ENCODE measurements at regions not wholly inside any gene's neighbourhood (a gene's known extent, or its start where the extent isn't known, plus 50 kb on each side); places are given as distances from the start of the nearest gene placed in this dataset.

DNA sequence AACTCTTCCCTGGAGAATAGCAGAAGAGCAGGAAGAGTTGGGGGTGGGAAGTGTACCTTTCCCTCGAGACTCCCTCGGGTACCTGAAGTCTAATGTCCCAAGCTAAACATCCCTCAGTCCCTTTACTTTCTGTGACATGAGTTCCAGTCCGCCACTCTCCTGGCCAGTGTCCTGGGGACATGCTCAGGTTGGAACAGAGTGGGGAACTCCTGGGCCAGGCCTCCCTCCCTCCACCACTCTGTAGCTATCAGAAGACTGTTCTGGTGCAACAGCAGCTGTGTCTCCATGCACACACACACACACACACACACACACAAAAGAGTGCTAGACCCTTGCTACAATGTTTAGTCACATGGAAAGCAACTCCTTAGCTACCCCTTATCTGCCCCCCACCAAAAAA is 155.0 kb upstream of the HES1 start (continued):
- TF ChIP-seq SRF (IDR thresholded peaks at IDR 0.05; ENCODE audit: low read depth) (no peak), EZH2 (IDR thresholded peaks at IDR 0.05) (no peak)

DNA sequence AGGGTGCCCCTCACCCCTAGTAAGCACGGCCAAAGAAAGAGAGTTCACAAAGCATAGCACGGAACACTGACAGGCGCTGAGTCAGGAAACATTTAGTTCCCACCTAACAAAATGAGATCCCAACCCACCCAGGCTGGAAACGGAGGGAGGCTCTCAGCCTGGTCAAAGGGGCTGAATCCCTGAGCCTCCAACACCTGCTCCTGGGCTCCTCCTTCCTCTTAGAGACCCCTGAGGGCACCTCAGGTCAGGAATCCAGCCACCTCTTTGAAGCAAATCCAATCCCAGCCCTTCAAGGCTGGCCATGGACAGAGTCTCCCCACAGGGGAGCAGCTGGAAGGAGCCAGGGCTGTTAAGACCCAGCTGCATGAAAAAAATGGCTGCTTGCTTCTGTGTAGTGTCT is 154.4 kb upstream of the HES1 start:
- ChIA-PET POLR2A (no interaction called here), CTCF (no interaction called here), RAD21 (ENCODE audit: low non-redundant PET in 1 of 2, low total read pairs in 2 of 2, uncharacterized antibody in 2 of 2, unreplicated experiment in 2 of 2) (no interaction called here)
- Histone ChIP-seq H3K4me1 (ENCODE audit: control insufficient read depth in 1 of 2, insufficient read depth in 2 of 2, low read length in 2 of 2) (no peaks in the 10 kb centered on the region), H3K9me3 (ENCODE audit: control insufficient read depth in 1 of 2, insufficient read depth in 1 of 2, low read depth in 1 of 2, low read length in 2 of 2) (no peaks in the 10 kb centered on the region), H3K36me3 (ENCODE audit: control insufficient read depth in 1 of 2, insufficient read depth in 2 of 2, low read length in 2 of 2) (no peaks in the 10 kb centered on the region), H4K20me1 (ENCODE audit: insufficient read depth) (no peaks in the 10 kb centered on the region), H3K79me2 (ENCODE audit: insufficient read depth, low read length) (no peaks in the 10 kb centered on the region), H3K9me2 (ENCODE audit: insufficient read depth) (no peaks in the 10 kb centered on the region), H3K27ac (ENCODE audit: low read depth, low read length) (no peak overlapping the region), H3K4me2 (ENCODE audit: low read length) (no peak overlapping the region), H3K4me3 (replicated peaks in 1 of 2; ENCODE audit: low read depth in 1 of 2, low read length in 2 of 2) (no peak overlapping the region), H3K27me3 (ENCODE audit: insufficient read depth, low read length) (no peaks in the 10 kb centered on the region), H3K9ac (ENCODE audit: low read length) (no peak overlapping the region), H2AFZ (ENCODE audit: low read depth, low read length, poor library complexity, severe bottlenecking) (no peak overlapping the region)
- BruUV-seq (replicated peaks), result no TSS peak
- intact Hi-C loops (cut with micrococcal nuclease), result no loop called here
- no peak for TF ChIP-seq POLR2AphosphoS5 (IDR thresholded peaks at IDR 0.05; ENCODE audit: low read depth, low read length)
- no peak for TF ChIP-seq FOSL1 (IDR thresholded peaks at IDR 0.05; ENCODE audit: low read depth)
- TF ChIP-seq TCF7L2 (IDR thresholded peaks at IDR 0.05; ENCODE audit: borderline replicate concordance, extremely low read depth, insufficient read depth, insufficient read length), result no peak
- TF ChIP-seq ZNF274 (IDR thresholded peaks at IDR 0.05; ENCODE audit: low read depth, low read length), result no peak
- TF ChIP-seq EZH2phosphoT487 (IDR thresholded peaks at IDR 0.05; ENCODE audit: borderline replicate concordance), result no peak
- no peak for TF ChIP-seq JUND (IDR thresholded peaks at IDR 0.05)
- ATAC-seq (no peak), DNase-seq (ENCODE audit: low read depth, low spot score) (no peak)

DNA sequence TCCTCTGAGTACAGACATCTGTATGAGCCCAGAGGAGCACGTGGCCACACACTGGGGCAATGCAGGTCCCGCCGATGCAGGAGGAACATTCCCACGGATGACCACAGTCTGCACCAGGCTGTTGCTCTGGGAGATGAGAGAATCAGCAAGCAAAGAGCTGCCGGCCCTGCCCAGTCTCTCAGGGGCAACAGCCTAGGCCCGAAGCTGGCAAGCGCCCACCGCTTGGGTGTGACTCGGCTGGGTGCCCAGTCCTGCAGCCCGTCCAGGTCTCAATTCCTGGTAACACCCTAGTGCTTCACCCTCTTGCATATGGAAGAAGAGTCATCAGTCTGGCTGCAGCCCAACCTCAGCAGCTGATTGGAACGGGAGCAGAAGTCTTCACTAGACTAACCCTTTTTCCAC is 153.7 kb upstream of the HES1 start:
- no peaks in the 10 kb centered on the region for H3K9me3 ChIP-seq (ENCODE audit: control insufficient read depth in 1 of 2, insufficient read depth in 1 of 2, low read depth in 1 of 2, low read length in 2 of 2)
- ChIA-PET RAD21 (ENCODE audit: low non-redundant PET in 1 of 2, low total read pairs in 2 of 2, uncharacterized antibody in 2 of 2, unreplicated experiment in 2 of 2) (no interaction called here), POLR2A (no interaction called here), CTCF (no interaction called here)
- DNase-seq (ENCODE audit: low read depth, low spot score) (no peak), ATAC-seq (no peak)
- H3K27me3 ChIP-seq (ENCODE audit: insufficient read depth, low read length), result no peaks in the 10 kb centered on the region
- no peak overlapping the region for H3K4me3 ChIP-seq (replicated peaks in 1 of 2; ENCODE audit: low read depth in 1 of 2, low read length in 2 of 2)
- no peaks in the 10 kb centered on the region for H3K4me1 ChIP-seq (ENCODE audit: control insufficient read depth in 1 of 2, insufficient read depth in 2 of 2, low read length in 2 of 2)
- TF ChIP-seq JUND (IDR thresholded peaks at IDR 0.05) (no peak), EGR1 (IDR thresholded peaks at IDR 0.05; ENCODE audit: low read depth) (no peak), ZFX (IDR thresholded peaks at IDR 0.05) (no peak), YY1 (IDR thresholded peaks at IDR 0.05; ENCODE audit: extremely low read depth, insufficient replicate concordance, low read depth, low read length) (no peak)
- TF ChIP-seq, protein P1, sequence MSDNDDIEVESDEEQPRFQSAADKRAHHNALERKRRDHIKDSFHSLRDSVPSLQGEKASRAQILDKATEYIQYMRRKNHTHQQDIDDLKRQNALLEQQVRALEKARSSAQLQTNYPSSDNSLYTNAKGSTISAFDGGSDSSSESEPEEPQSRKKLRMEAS (IDR thresholded peaks at IDR 0.05), result no peak
- TF ChIP-seq, protein P2, sequence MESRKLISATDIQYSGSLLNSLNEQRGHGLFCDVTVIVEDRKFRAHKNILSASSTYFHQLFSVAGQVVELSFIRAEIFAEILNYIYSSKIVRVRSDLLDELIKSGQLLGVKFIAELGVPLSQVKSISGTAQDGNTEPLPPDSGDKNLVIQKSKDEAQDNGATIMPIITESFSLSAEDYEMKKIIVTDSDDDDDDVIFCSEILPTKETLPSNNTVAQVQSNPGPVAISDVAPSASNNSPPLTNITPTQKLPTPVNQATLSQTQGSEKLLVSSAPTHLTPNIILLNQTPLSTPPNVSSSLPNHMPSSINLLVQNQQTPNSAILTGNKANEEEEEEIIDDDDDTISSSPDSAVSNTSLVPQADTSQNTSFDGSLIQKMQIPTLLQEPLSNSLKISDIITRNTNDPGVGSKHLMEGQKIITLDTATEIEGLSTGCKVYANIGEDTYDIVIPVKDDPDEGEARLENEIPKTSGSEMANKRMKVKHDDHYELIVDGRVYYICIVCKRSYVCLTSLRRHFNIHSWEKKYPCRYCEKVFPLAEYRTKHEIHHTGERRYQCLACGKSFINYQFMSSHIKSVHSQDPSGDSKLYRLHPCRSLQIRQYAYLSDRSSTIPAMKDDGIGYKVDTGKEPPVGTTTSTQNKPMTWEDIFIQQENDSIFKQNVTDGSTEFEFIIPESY (IDR thresholded peaks at IDR 0.05; ENCODE audit: extremely low read depth, insufficient replicate concordance, low read length), result no peak
- H2AFZ ChIP-seq (ENCODE audit: low read depth, low read length, poor library complexity, severe bottlenecking), result no peak overlapping the region
- H3K9me2 ChIP-seq (ENCODE audit: insufficient read depth), result no peaks in the 10 kb centered on the region
- no peak overlapping the region for H3K9ac ChIP-seq (ENCODE audit: low read length)
- H3K4me2 ChIP-seq (ENCODE audit: low read length), result no peak overlapping the region
- BruUV-seq (replicated peaks), result no TSS peak
- no peaks in the 10 kb centered on the region for H3K36me3 ChIP-seq (ENCODE audit: control insufficient read depth in 1 of 2, insufficient read depth in 2 of 2, low read length in 2 of 2)
- no peaks in the 10 kb centered on the region for H4K20me1 ChIP-seq (ENCODE audit: insufficient read depth)
- H3K79me2 ChIP-seq (ENCODE audit: insufficient read depth, low read length), result no peaks in the 10 kb centered on the region
- H3K27ac ChIP-seq (ENCODE audit: low read depth, low read length), result no peak overlapping the region
- intact Hi-C loops (cut with micrococcal nuclease), result no loop called here
